Gastroesophageal sphincter (tissue), 4 donors: ENCODE measurements at regions not wholly inside any gene's neighbourhood (a gene's known extent, or its start where the extent isn't known, plus 50 kb on each side); places are given as distances from the start of the nearest gene placed in this dataset.

Source experiments
- ATAC-seq: fragments of 150-250 bp; one replicate; pipeline ENCODE4 v1.9.1; 2016; ENCODE audit warnings: mild to moderate bottlenecking, moderate library complexity
- H3K27ac ChIP-seq, 4 donors: fragments of 200-600 bp; sonication (generic) in 3 of 4; 1 replicate in 3 of 4; 2 replicates in 1 of 4; pipeline ENCODE4 v1.5.1; 2016 to 2019
- H3K27me3 ChIP-seq: fragments of 200-600 bp; sonication (generic); one replicate; pipeline ENCODE4 v1.5.1; 2019
- H3K36me3 ChIP-seq, 2 donors: fragments of 200-600 bp; sonication (generic); one replicate each; pipeline ENCODE4 v1.5.1; 2019; ENCODE audit warnings: control low read depth in 1 of 2
- H3K4me1 ChIP-seq, 3 donors: fragments of 200-600 bp; sonication (generic); 1 replicate in 2 of 3; 2 replicates in 1 of 3; pipeline ENCODE4 v1.5.1; 2016 to 2019; ENCODE audit warnings: control low read depth in 2 of 3
- H3K4me3 ChIP-seq, 2 donors: fragments of 200-600 bp; sonication (generic); one replicate each; pipeline ENCODE4 v1.5.1; 2019; ENCODE audit warnings: mild to moderate bottlenecking in 1 of 2, moderate library complexity in 1 of 2
- H3K9me3 ChIP-seq, 3 donors: fragments of 200-600 bp; sonication (generic); one replicate each; pipeline ENCODE4 v1.5.1; 2017 to 2019; ENCODE audit warnings: control low read depth in 2 of 3
- EP300 ChIP-seq: sonication (generic); formaldehyde crosslinking; IDR thresholded peaks from one replicate; pipeline ENCODE4 v1.6.1; 2017; ENCODE audit warnings: antibody characterized with exemption, mild to moderate bottlenecking
- POLR2A ChIP-seq, 2 donors: fragments of 450-650 bp; IDR thresholded peaks; one replicate each; pipeline ENCODE4 v1.6.1; 2017; ENCODE audit warnings: antibody characterized with exemption in 2 of 2, mild to moderate bottlenecking in 2 of 2, moderate library complexity in 1 of 2
- POLR2AphosphoS5 ChIP-seq: sonication (generic); formaldehyde crosslinking; IDR thresholded peaks from one replicate; pipeline ENCODE4 v1.6.1; 2017; ENCODE audit warnings: antibody characterized with exemption
- WGBS, 2 donors: methylation state at CpG; one replicate each; pipeline ENCODE4 v1.1.5; 2018; ENCODE audit warnings: low coverage in 1 of 2; 5-methylcytosine and 5-hydroxymethylcytosine counted together
- TF ChIP-seq, protein P1 (sequence below), 4 experiments: fragments of 200-600 bp in 2 of 4; fragments of 450-650 bp in 2 of 4; sonication (generic) in 1 of 4; IDR thresholded peaks; one replicate each; pipeline ENCODE4 v1.5.1; 2017 to 2019; ENCODE audit warnings: antibody characterized with exemption in 4 of 4, mild to moderate bottlenecking in 2 of 4, moderate library complexity in 2 of 4

DNA sequence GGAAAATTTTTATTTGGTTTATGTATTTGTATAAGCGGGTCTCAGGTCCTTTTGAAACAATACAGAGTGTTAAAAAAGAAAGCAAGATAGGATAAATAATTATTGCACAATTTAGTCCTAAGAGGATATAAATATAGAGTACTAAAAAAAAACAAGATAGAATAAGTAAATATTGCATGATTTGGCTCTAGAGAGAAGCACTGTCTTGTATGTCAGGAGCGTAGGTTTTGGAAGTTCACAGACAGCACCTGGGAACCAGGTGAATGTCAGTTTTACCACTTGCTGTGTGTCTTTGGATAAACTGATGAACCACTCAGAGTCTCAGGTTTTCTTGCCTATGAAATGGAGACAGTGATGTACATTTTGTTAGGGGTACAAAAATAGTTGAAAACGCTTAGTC lies 266.2 kb upstream of the ADAMTSL1 start:
- peaks cover 0 to 52% (median 7%) of the 10 kb centered on the region in 3 donors for H3K4me1 ChIP-seq
- WGBS, 2 donors: 73 to 76% methylated on average over 3 of the region's 3 CpGs
- ATAC-seq: no peak
- TF ChIP-seq POLR2AphosphoS5 (no peak), EP300 (no peak), POLR2A (IDR thresholded peaks at IDR 0.05) (no peak)
- TF ChIP-seq, protein P1, sequence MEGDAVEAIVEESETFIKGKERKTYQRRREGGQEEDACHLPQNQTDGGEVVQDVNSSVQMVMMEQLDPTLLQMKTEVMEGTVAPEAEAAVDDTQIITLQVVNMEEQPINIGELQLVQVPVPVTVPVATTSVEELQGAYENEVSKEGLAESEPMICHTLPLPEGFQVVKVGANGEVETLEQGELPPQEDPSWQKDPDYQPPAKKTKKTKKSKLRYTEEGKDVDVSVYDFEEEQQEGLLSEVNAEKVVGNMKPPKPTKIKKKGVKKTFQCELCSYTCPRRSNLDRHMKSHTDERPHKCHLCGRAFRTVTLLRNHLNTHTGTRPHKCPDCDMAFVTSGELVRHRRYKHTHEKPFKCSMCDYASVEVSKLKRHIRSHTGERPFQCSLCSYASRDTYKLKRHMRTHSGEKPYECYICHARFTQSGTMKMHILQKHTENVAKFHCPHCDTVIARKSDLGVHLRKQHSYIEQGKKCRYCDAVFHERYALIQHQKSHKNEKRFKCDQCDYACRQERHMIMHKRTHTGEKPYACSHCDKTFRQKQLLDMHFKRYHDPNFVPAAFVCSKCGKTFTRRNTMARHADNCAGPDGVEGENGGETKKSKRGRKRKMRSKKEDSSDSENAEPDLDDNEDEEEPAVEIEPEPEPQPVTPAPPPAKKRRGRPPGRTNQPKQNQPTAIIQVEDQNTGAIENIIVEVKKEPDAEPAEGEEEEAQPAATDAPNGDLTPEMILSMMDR (IDR thresholded peaks at IDR 0.05): no peak
- H3K36me3 ChIP-seq: no peaks in the 10 kb centered on the region
- no peaks in the 10 kb centered on the region for H3K27me3 ChIP-seq
- no peaks in the 10 kb centered on the region for H3K9me3 ChIP-seq
- H3K27ac ChIP-seq: peak overlapping the region in 2 of 4 donors; percentile 24 to 48
- no peak overlapping the region for H3K4me3 ChIP-seq

DNA sequence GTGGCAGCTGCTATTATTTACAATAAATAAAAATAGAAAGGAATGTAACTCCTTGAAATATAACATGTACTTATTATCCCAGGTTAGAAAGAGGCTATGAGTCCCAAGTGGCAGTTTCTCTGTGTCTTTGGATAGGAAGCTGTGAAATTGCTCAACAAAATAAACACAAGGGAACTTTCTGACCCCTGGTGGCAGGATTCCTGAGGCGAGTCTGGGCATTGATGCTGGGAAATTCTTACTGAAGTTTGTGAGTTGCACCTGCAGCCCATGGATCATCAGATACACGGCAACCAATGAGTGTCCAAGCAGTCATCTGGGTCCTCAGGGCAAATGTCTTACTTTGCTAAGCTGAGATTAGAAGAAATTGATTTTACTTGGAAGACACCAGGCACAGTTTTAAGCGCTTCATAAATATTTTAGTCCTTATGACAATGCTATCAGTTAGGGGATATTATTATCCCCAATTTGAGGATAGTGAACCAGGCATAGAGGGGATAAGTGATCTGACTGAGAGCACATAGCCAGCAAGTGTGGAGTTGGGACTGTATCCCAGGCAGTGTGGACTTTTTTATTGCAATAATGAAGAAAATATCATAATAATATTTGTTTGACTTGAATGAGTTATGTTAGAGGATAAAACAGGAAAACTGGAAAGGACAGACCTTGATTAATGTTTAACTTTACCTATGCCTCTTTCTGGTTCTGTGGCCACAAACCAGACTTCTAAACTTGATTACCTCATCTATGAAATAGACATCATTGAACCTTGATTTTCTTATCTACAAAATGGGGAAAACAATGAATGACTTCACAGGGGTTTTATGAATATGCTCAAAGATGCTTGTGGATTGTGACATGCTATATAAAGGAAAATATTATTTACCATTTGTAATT lies 265.5 kb upstream of the ADAMTSL1 start:
- H3K36me3 ChIP-seq: no peaks in the 10 kb centered on the region
- ATAC-seq: peak; percentile 57
- H3K4me3 ChIP-seq: no peak overlapping the region
- H3K27me3 ChIP-seq: no peaks in the 10 kb centered on the region
- WGBS, 2 donors: 25 to 50% methylated on average over 2 to 3 of the region's 3 CpGs
- H3K9me3 ChIP-seq: no peaks in the 10 kb centered on the region
- peak overlapping the region; percentile 24 to 48 (median 36) for H3K27ac ChIP-seq
- peaks cover 0 to 59% (median 10%) of the 10 kb centered on the region in 3 donors for H3K4me1 ChIP-seq
- TF ChIP-seq POLR2A (IDR thresholded peaks at IDR 0.05) (no peak), EP300 (no peak), POLR2AphosphoS5 (no peak)
- TF ChIP-seq, protein P1 (IDR thresholded peaks at IDR 0.05): peak; percentile 61 to 78 (median 70)

DNA sequence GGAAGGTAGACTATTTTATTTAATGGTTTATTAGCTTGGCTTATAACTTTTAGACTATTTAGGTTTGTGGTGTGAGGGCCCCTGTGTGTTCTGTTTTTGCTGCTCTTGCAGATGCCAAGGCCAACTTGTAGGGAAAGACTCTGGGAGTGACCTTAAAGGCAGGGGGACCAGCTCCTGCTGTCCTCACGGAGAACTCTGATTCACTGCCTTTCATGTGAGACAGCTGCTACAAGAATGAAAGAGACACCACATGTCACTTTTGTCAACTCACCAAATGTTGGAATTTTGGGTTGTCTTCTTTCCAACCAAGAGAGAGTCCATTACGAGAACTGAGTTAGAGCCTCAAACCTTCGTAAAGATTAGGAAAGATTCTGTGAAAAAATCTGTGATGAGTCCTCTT lies 258.3 kb upstream of the ADAMTSL1 start:
- no peak for TF ChIP-seq POLR2A (IDR thresholded peaks at IDR 0.05)
- no peak for TF ChIP-seq POLR2AphosphoS5
- no peak for TF ChIP-seq EP300
- TF ChIP-seq, protein P1 (IDR thresholded peaks at IDR 0.05): no peak
- 83 to 90% methylated on average over 3 of the region's 3 CpGs for WGBS, 2 donors
- no peaks in the 10 kb centered on the region for H3K9me3 ChIP-seq
- H3K4me1 ChIP-seq: peaks cover 0 to 30% (median 8%) of the 10 kb centered on the region in 3 donors
- no peaks in the 10 kb centered on the region for H3K27me3 ChIP-seq
- H3K27ac ChIP-seq: no peak overlapping the region
- H3K4me3 ChIP-seq: no peak overlapping the region
- no peaks in the 10 kb centered on the region for H3K36me3 ChIP-seq
- no peak for ATAC-seq

DNA sequence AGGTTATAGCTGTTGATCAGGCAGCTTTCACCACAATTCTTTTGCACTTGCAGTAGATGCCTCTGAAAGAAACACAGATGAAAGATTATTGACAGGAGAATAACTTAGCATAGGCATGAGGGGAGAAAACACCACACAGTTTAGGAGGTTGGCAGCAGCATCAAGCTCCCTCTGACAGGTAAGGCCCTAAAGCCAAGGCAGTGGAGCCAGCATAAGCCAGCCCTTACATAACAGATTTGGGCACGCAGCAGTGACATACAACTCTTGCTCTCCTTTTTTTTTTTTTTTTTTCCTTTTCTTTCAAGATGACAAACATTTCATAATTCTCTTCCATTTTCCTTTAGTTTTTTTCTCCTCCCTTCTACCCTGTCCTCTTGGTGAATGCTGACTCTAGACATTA lies 257.6 kb upstream of the ADAMTSL1 start:
- WGBS, 2 donors: 17 to 62% methylated on average over 1 of the region's 1 CpG
- peak overlapping the region in 2 of 4 donors; percentile 12 to 41 for H3K27ac ChIP-seq
- no peaks in the 10 kb centered on the region for H3K36me3 ChIP-seq
- no peaks in the 10 kb centered on the region for H3K27me3 ChIP-seq
- H3K4me3 ChIP-seq: no peak overlapping the region
- peaks cover 0 to 22% (median 8%) of the 10 kb centered on the region in 3 donors for H3K4me1 ChIP-seq
- no peaks in the 10 kb centered on the region for H3K9me3 ChIP-seq
- no peak for ATAC-seq
- TF ChIP-seq EP300: no peak
- TF ChIP-seq POLR2A (IDR thresholded peaks at IDR 0.05): no peak
- TF ChIP-seq POLR2AphosphoS5: no peak
- TF ChIP-seq, protein P1 (IDR thresholded peaks at IDR 0.05): no peak

DNA sequence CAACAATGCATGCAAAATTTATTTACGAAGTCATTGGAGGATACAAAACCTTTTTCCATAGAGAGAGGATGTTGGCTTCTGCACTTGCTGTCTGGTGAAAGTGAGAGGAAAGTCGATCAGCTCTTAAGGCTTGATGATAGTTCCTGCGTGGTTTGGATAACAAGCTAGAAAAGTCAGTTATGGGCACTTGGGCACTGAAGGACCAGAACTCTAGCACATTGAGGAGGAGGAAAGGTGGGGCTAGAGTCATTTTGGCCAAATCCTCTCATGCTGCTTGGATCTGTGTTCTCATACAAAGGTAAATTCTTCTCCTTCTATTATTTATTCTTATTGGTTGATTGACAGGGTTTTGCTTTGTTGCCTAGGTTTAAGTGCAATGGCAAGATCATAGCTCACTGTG lies 245.9 kb upstream of the ADAMTSL1 start:
- no peak overlapping the region for H3K27ac ChIP-seq
- H3K9me3 ChIP-seq: no peaks in the 10 kb centered on the region
- TF ChIP-seq POLR2A (IDR thresholded peaks at IDR 0.05) (no peak), EP300 (no peak), POLR2AphosphoS5 (no peak)
- TF ChIP-seq, protein P1 (IDR thresholded peaks at IDR 0.05): no peak
- no peak for ATAC-seq
- 87 to 94% methylated on average over 2 to 3 of the region's 3 CpGs for WGBS, 2 donors
- no peaks in the 10 kb centered on the region for H3K36me3 ChIP-seq
- H3K4me1 ChIP-seq: peaks cover 0 to 6% (median 0%) of the 10 kb centered on the region in 3 donors
- no peak overlapping the region for H3K4me3 ChIP-seq
- no peaks in the 10 kb centered on the region for H3K27me3 ChIP-seq
